ENCODE measurements at regions not wholly inside any gene's neighbourhood (a gene's known extent, or its start where the extent isn't known, plus 50 kb on each side); places are given as distances from the start of the nearest gene placed in this dataset.

DNA sequence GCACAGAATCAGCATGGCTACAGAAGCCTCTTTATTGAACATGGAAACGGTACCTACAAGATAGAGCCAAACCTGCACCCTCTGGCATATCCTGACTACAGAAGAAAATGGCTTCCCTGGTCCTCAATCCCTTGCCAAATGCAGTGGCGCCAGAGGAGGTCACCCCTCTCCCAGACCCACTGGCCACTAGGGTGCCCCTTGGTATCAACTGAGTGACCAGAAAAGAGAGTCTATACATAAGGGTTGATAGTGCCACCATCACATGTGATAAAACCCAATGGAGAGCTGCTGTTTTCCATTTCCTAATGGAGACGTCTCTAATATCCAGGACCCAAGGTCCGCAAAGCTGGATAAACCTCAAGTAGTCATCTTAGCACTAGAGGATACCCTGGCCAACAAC is 52.7 kb upstream of the ALK start:
- no peak overlapping the region for H3K4me3 ChIP-seq (ENCODE audit: low read length)
- DNase-seq (ENCODE audit: low read depth, low spot score): no peak

DNA sequence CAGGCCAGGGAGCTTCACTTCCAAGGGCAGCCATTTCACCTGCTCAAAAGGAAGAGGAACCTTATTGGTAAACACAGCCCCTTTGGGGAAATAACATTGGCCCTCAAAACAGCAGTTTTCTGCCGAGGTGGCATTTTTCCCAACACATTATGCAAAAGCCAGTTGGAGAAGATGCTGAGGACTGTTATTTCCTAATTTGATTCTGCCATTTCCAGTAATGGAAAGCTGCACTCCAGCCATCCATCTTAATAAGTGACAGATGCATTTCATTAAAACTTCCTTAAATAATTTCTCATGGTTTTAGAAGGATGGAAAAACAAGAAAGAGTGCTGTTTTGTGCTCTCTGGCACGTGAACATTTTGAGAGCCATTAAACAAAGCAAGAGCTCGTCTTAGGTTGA is 55.9 kb upstream of the ALK start:
- no peak for DNase-seq (ENCODE audit: low read depth, low spot score)
- H3K4me3 ChIP-seq (ENCODE audit: low read length): no peak overlapping the region

DNA sequence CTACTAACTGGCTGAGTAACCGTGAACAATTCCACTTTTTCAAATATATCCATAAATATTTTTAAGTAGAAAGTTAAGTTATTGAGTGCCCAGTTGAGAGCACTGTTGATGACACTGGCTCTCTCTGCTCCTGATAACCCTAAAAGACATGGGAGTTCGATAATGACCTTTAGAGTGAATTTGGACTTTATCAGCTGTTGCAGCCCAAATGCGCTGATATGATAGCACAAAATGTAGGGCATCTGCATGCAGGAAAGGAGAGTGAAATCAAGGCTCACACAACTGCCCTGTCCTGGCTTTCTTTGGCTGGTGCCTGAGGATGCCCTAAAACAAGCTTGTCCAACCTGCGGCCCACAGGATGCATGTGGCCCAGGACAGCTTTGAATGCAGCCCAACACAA is 60.0 kb upstream of the ALK start:
- H3K4me3 ChIP-seq (ENCODE audit: low read length): no peak overlapping the region
- DNase-seq (ENCODE audit: low read depth, low spot score): no peak

DNA sequence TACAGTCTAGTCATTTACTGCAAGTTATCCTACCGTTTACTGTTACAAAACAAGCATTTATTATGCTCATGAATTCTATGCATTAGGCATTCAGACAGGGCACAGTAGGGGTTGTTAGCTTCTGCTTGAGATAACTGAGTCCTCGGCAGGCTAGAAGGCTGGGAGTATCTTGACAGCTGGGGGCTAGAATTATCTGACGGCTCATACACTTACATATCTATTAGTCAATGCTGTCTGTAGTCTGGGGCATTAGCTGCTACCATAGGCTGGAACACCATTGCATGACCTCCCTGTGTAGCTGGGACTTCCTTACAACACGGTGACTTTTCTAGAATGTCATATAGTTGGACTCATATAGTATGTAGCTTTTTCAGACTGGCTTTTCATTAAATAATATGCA is 61.9 kb upstream of the ALK start:
- no peak overlapping the region for H3K4me3 ChIP-seq (ENCODE audit: low read length)
- DNase-seq (ENCODE audit: low read depth, low spot score): no peak

DNA sequence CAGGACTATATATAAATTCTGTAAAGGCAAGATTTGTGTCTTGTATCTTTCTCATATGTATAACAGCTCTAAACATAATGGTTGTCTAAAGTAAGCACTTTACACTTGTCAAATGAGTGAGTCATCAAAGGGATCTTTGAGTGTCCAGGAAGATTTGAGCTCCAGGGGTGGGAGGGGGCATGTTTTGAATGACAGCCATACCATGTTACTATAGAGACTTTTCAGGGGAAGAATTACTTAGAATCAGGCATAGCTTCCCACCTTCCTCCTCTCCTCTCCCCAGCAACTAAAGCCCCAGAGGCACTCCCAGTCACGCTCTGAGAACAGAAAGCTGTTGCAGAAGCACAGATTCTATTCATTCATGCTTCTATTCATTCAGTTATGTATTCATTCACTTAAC is 65.8 kb upstream of the ALK start:
- no peak overlapping the region for H3K4me3 ChIP-seq (ENCODE audit: low read length)
- no peak for DNase-seq (ENCODE audit: low read depth, low spot score)

DNA sequence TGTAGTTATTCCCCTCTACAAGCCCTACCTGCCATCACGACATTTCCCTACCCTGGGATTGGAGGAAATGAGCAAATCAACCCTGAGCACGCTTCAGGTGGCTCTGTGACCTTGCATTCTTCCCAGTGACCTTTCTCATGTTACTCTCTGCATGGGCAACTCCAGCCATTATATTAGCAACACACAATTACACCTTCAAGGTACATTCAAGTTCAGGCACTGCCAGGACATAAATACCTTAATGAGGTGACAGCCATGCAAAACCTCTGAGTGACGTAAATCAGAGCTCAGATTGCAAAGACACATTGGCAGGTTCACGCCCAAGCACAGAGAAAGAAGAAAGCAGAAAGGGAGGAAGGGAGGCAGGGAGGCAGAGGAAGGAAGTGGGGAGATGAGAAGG is 68.7 kb upstream of the ALK start:
- no peak for DNase-seq (ENCODE audit: low read depth, low spot score)
- H3K4me3 ChIP-seq (ENCODE audit: low read length): no peak overlapping the region

DNA sequence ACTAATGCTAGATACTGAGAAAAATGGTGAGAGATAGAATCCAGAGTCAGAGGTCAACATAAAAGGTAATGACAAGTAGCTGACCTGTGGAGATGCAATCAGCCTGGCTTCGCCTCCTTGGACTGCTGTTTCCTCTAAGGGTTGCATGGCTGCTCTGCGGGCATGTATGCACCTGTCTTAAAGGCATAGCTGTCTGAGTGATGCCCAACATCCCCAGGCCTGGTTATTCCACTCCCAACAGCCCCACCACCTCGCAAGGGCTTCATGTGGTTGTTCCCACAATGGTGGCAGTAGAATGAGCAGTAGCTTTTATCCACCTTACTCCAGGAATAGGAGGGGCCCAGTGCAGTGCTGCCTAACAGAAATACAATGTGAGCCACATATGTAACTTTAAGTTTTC is 69.7 kb upstream of the ALK start:
- no peak overlapping the region for H3K4me3 ChIP-seq (ENCODE audit: low read length)
- DNase-seq (ENCODE audit: low read depth, low spot score): no peak

DNA sequence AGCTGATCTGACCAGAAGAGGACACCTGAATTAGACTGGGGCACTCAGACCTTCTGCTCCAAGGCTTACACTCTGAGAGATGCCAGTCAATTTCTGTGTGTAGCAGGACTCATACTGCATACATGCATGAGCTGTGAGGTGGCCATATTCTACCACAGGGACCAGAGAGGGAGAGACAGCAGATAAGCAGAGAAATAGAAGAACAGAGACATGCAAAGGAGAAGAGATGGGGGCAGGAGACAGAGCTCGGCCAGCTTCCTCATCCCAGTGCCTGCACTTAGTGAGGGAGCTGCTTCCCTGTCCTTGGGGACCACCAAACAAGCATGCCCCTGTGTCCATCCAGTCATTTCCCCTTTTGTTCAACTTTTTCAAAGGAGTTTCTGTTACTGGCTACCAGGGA is 73.9 kb upstream of the ALK start:
- H3K4me3 ChIP-seq (ENCODE audit: low read length): no peak overlapping the region
- DNase-seq (ENCODE audit: low read depth, low spot score): no peak

DNA sequence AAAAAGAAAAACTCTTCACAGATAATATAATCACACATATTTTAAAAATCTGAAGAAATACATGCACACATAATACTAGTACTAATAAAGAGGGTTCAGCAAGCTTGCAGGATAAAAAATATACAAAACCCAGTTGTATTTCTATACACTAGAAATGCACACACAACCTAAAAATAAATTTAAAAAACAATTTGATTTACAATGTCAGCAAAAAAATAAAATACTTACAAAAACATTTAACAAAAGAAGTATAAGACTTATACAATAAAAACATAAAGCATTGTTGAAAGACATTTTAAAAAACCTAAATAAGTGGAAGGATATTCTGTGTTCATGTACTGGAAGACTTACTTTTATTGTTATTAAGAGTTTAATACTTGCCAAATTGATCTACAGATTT is 81.7 kb upstream of the ALK start:
- no peak for DNase-seq (ENCODE audit: low read depth, low spot score)
- H3K4me3 ChIP-seq (ENCODE audit: low read length): no peak overlapping the region

DNA sequence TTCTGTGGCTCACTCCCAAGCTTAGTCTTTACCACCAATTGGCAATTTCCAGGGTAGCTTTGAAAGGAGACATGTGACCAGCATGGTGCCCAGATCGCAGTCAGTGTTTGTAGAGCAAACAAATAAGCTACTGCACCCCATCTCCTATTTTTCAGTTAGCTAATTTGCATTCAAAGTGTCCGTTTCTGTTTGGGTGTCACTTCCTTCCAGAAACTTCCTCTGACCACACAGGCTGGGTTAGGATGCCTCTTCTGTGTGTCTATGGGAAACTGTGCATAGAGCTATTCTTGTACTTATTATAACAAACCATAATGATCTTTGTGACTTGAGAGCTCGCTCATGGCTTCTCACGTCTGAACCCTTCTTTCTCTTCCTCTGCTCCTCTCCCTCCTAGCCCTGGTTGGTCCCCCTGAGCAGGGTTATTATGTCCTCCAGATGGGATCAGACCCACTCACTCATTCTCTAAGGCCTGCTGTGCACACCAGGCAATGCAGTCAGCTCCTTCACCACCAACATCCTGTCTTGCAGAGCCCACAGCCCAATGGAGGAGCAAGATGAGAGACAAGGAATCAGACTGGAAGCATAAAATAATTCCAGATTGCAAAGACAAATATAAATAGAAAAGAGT is 101.2 kb upstream of the ALK start:
- no peak for DNase-seq (ENCODE audit: low read depth, low spot score)
- H3K4me3 ChIP-seq (ENCODE audit: low read length): no peak overlapping the region

DNA sequence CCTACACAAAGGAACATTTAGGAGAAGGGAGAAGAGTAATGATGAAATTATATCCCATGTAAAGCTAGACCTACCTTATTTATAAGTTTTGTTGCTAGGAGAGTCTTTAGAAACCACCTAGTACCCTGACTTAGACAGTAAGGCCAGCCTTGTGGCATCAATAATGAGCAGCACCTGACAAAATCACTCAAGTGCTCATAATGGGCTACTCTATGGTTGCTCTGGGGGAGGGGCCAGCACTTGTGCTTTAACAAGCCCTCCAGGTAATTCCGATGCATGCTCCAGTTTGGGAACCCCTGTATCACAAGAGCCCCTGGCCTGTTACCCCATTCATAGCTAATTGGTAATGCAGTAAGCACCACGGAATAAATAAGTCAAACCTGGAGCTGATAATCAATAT is 102.9 kb upstream of the ALK start:
- DNase-seq (ENCODE audit: low read depth, low spot score): no peak
- H3K4me3 ChIP-seq (ENCODE audit: low read length): no peak overlapping the region

DNA sequence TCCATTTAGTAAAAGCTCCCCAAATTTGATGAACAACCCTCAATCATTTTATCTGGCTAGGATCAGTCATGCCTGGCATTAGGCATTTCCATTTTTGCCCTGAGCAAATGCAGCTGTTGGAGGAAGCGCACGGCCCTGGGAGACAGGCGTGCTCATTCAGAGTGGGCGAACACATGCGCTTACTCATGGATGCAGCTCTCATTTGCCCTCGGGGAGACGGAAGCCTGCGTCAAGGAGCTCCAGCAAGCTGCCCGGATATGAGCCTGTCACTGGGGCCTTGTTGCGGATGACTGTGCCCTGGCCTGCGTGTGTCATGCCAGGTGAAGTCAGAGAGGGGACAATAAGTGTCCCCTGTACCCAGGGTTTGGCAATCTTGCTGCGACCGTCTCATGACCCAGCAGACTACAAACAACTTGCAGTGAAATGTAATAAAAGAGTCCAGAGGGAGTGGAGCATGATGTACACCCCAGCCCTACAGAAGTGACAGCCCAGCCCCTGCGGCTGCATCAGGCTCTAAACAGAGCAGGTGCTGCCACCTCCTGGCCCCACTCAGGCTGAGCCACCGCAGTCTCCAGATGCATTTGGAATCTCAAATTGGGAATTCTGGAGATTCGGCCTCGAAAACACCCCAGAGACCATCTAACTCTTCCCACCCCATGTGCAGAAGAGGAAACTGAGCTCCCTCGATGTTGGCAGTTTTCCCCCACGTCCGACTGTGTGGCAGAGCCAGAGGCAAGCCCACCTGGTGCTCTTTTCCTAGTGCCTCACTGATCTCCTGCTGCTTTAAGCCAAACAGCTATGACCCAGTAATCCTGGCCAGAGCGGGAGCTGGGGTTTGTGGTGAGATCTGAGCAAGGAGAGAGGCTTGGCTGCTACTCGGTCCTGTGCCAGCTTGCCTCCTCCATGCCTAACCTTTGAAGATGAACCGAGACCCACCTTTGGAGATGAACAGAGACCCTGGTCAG is 105.0 kb upstream of the ALK start:
- no peak for DNase-seq (ENCODE audit: low read depth, low spot score)
- H3K4me3 ChIP-seq (ENCODE audit: low read length): no peak overlapping the region

DNA sequence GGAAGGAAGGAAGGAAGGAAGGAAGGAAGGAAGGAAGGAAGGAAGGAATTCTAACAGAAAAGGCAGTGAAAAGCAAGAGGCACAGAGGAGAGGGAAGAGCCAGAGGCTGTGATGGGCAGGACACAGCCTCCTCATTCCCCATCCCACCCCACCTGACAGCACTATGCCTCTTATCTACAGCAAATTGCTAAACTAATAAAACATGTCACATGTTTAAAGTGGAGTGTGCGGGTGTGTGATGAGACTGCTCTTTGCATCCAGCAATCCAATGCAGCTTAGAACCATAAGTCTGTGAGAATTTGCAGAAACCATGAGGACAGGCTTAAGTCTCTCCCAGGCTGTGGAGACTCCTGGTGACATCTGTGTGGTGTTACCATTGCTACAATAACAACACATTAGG is 108.4 kb upstream of the ALK start:
- no peak for DNase-seq (ENCODE audit: low read depth, low spot score)
- H3K4me3 ChIP-seq (ENCODE audit: low read length): no peak overlapping the region

DNA sequence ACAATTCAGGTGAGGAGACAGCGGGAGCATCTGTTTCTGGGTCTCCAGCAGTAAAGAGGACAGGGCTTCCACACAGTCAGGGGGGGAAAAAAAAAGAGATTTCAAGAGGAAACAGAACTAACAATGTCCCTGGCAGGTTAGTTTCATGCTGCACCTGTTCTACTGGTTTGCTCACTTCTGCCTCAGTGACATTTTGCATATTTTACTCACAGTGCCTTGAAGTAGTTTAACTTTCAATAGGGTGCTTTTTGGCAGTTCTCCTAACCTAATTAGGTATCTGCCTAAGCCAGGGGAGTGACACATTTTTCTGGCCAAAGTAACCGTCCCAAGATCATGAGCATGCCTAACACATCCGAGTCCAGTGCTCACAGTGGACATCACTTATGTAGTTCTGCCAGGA is 109.0 kb upstream of the ALK start:
- no peak for DNase-seq (ENCODE audit: low read depth, low spot score)
- no peak overlapping the region for H3K4me3 ChIP-seq (ENCODE audit: low read length)

DNA sequence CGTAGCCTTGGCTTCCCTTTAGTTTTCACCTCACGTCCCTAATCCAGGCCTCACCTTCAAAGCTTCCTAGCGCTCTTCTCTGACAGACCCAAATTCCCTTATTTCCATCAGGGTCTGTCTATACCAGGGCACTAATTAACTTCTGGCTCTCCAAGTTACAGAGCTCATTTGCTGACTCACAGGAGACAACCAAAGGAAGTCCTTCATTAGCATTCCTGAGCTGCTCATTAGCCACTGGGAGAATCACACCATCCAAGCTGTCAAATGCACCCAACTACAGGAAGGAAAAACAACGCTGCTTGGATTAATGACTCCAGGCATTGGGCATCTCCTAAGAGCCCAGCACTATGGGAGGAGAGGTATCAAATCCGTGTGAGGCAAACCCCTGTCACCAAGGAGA is 109.8 kb upstream of the ALK start:
- no peak for DNase-seq (ENCODE audit: low read depth, low spot score)

DNA sequence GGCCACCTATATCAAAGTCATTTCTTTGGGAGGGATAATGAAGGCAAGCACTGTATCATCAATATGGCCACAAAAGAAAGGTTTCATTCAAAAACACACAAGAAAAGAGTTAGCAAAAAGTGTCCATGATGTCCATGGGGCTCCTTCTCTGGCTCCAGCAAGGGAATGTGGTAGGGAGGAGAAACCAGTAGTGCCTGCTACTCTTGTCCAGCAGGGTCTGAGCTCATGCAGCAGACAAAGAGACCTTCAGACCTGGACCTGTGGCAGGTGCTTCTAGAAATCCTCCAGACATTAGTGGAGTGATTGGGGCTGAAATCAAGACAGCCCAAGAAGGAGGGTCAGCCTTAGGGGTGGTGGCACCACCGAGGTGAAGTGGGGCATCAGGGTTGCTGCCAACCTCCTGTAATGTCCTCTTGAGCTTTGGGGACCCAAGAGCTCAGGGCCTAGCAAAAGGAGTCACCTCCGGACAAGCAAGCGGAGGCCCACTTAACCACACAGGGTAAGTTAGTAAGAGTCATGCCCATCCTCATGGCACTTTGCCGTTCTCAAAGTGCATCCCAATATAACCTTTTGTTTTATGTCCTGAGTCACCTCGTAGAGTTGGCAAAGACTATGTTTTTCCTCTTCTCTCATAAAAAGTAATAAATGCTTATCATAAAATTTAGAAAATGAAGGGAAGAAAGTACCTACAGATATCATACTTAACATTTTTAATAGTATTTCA is 112.6 kb upstream of the YPEL5 start:
- H3K4me3 ChIP-seq (ENCODE audit: low read length): no peak overlapping the region
- no peak for DNase-seq (ENCODE audit: low read depth, low spot score)

More for the DNA sequence above, 109.8 kb upstream of the ALK start:
- H3K4me3 ChIP-seq (ENCODE audit: low read length): no peak overlapping the region

DNA sequence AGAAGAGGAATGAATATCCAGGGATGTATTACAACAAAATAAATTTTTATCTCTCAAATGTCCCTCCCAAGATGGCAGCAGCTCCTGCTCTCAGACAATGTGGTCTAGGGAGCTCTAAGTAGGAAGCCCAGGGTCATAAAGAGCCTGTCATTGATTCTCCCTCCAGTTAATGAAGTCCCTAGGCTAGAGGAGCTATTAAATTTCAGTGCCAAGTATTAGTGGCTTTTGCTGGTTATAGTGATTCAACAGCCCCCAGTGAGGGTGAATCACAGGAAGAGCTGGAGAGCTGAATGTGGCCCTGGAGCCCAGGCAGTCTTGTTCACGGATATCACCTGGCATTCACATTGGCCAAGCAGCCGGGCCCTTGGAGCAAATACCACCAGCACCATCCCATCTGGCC is 109.8 kb upstream of the YPEL5 start:
- no peak for DNase-seq (ENCODE audit: low read depth, low spot score)
- no peak overlapping the region for H3K4me3 ChIP-seq (ENCODE audit: low read length)

DNA sequence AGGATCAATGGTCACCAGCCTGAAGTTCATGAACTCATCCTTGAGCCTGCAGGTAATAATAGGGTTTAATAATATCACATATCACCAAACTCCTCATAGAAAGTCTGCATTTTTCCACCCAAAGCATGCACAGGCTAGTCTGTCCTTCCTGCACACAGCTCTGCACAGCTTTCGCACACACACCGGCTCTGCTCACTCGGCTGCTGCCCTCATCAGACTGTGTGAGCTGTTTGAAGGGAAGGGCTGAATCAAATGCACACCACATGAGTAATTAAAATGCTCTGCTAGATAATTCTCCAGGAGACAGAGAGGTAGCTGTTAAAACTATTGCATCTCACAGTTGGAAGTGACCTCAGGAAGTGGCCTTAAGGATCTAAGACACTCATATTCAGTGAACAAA is 108.4 kb upstream of the YPEL5 start:
- no peak for DNase-seq (ENCODE audit: low read depth, low spot score)
- no peak overlapping the region for H3K4me3 ChIP-seq (ENCODE audit: low read length)

DNA sequence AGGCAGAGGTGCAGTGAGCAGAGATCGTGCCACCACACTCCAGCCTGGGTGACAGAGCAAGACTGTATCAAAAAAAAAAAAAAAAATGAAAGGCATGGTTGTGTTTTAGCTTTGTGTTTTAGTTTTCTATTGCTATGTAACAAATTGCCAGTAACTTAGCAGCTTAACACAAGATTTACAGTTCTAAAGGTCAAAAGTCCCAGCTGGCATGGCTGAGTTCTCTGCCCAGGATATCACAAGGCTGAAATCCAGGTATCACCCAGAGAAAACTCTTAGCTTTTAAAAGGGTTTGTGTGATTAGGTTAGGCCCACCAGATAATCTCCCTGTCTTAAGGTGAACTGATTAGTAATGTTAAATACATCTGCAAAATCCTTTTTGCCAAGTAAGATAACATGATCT is 107.7 kb upstream of the YPEL5 start:
- H3K4me3 ChIP-seq (ENCODE audit: low read length): no peak overlapping the region
- no peak for DNase-seq (ENCODE audit: low read depth, low spot score)

DNA sequence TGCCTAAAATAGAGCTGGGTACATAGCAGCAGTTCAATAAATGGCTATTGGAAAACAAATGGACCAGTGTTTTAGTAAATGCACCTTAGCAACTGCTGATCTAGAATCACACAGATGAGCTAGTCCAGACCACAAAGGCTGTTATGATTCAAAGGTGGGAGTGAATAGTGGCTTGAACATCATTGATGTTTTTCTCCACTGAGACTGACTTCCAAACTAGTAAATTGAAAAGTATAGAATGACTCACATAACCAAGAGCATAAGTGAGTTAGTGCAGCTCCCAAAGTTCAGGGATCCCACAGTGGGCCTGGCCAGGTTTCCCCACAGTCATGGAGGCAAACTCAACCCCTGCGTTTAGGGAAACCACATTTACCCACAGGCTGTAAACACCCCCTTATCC is 106.7 kb upstream of the YPEL5 start:
- no peak overlapping the region for H3K4me3 ChIP-seq (ENCODE audit: low read length)
- no peak for DNase-seq (ENCODE audit: low read depth, low spot score)

All from Jurkat, Clone E6-1 (cell line).